NCI-H524 treated with DMSO at 0.1 percent for 48 hours (cell line): ENCODE measurements at regions not wholly inside any gene's neighbourhood (a gene's known extent, or its start where the extent isn't known, plus 50 kb on each side); places are given as distances from the start of the nearest gene placed in this dataset.

Experiments used
- DNase-seq: peaks from one replicate; lab custom pipeline; 2025; lab: John Stamatoyannopoulos, UW

DNA sequence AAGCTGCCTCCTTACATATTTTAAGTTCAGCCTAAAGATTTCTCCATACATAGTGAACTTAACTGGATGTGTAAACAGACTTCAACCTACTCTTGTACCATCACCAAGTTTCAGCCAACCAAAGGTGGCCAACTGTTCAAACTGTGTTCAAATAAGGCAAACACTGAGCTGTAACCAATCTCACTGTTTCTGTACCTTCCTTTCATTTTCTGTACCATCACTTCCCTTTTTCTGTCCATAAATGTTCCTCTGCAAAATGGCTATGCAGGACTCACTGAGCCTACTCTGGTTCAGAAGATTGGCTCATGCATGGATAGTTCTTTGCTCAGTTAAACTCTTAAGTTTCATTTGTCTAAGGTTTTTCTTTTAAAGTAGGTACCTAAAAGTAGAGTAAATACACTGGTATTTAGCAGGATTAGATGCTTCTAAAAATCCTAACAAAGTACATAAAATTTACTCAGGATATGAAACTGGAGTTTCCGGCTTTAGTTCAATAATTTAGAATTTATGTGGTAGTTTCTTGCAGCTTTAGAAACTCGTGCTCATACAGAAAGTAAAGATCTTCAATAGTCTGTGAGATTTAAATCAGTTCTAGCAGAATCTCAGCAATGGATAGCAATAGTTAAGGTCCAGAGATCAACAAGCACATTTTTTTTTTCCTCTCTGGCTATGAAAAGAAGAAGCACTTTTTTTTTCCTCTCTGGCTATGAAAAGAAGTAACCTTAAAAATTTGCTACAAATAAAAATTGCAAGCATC lies 282.0 kb upstream of the PPFIA2 start:
- DNase-seq, result no peak

- DNase-seq, result no peak
Observed at GRCh38 chr12:82034769-82035168, 275.6 kb upstream of the PPFIA2 start.

- no peak for DNase-seq
Observed at GRCh38 chr12:82029936-82030335, 270.8 kb upstream of the PPFIA2 start.

GRCh38 chr12:82028772-82029171 lies 269.6 kb upstream of the PPFIA2 start:
- no peak for DNase-seq

- DNase-seq, result no peak
Observed at GRCh38 chr12:82027612-82028011, 268.5 kb upstream of the PPFIA2 start.

DNA sequence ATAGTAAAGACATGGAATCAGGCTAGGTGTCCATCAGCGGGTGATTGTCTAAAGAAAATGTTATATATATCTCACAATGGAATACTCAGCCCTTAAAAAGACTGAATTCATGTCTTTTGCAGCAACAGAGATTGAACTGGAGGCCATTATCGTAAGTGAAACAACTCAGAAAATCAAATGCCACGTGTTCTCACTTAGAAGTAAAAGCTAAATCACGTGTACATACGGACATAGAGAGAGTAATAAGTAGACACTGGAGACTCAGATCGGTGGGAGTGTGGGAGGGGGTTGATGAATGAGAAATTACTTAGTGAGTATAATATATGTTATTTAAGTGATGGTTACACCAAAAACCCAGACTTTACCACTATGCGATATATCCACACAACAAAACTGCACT lies 266.3 kb upstream of the PPFIA2 start:
- DNase-seq, result no peak

DNA sequence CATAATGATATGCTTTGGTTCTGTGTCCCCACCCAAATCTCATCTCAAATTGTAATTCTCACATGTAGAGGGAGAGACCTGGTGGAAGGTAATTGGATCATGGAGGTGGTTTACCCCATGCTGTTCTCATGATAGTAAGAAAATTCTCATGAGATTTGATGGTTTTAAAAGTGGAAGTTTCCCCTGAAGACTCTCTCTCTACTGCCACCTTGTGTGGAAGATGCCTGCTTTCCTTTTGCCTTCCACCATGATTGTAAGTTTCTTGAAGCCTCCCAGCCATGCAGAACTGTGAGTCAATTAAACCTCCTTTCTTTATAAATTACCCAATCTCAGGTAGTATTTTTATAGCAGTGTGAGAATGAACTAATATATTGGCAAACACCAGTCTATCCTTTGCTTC lies 260.4 kb upstream of the PPFIA2 start:
- no peak for DNase-seq

GRCh38 chr12:82015623-82016347 lies 256.6 kb upstream of the PPFIA2 start:
- DNase-seq, result no peak

DNA sequence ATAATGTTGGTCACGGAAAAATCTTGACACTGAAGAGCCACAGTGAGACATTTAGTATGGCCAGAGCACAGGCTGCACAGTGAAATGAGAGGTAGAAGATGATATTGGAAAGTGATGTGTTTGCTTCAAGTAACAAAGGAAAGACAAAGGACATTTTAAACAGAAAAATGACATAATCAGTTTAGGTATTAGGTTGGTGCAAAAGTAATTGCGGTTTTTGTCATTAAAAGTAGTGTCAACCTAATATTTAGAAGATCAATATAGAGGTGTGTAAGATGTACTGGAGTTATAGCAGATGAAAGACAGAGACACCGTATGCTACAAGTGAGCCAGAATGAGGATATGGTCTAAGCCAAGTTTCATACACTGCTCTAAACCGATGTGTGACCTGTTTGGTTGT lies 253.0 kb upstream of the PPFIA2 start:
- DNase-seq, result no peak

DNA sequence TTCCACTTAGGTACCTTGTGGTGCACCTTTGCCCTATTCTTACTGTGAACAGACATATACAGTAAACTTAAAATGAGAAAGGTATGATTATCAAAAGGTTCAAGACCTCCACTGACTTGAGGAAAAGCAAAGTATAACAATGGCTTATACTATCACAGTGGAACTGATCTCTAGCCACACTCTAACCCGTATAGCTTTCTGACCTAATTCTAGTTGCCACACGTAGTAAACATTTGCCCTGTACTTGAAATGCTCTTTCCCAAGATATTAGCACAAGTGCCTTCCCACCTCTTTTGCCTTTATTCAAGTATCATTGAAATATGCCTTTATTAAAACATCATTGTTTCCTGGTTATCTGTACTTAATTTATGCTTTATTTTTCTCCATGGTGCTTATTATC lies 250.4 kb upstream of the PPFIA2 start:
- no peak for DNase-seq

DNA sequence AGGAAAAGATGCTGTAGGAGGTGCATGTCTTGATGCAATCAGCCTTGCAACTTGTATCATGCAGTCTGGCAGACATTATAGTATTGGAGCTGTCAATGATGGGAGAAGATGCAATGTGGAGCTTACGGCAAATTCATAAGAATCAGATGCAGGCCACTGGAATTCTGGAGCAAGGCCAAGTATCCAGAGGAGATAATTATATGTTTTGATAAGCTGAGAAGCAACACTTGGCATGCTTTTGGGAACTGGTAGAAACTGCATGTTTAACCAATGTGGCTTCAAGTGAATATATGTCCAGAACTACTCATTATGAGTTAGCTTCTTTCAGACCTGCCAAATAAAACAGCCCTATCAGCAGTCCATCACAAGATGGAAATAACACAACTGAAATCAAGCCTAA lies 249.1 kb upstream of the PPFIA2 start:
- no peak for DNase-seq

DNA sequence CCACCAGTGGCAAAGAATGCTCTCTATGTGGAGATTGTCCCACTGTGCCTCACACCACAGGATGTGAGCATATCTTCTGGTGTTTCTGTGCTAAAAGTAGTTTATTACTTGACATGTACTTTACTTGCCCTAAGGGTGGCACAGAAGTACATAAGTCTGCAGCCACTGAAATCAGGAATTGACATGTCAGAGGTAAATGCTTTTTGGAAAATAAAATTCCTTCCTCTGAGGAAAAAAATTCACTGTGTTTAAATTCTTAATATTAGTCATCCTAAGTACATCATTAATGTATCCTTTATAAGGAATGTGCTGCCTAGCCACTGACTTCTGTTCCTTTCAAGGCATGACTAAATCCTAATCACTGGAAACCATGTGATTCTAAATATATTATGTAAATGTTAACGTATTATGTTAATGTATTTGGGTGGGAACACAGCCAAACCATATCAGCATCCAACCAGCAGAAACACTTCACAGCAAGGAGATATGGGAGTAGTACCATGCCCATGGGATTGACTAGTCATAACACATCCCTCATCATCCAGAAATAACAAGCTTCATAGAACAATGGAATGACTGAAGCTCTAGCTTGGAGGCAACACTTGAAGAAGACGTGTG lies 239.7 kb upstream of the PPFIA2 start:
- DNase-seq, result no peak

- no peak for DNase-seq
Observed at GRCh38 chr12:81992461-81992860, 233.3 kb upstream of the PPFIA2 start.

- DNase-seq, result no peak
Observed at GRCh38 chr12:81991868-81992267, 232.7 kb upstream of the PPFIA2 start.

DNA sequence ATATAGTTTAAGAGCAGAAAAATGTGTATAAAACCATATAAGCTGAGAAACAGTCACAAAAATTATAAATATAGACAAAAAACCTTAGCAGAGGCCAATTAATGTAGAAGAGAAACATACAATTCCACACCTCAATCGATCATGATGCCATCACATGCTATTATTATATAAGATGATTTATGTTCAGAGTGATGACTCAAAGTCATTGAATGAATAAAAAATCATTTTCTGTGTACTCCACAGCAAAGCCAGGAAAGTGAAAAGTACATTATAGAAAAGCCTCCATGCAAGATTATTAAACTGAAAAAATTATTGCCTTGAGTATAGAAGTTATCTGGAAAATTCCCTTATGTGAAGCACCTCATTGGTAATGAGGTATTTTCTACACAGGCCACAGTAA lies 229.2 kb upstream of the PPFIA2 start:
- no peak for DNase-seq

GRCh38 chr12:81987371-81987770 lies 228.2 kb upstream of the PPFIA2 start:
- no peak for DNase-seq

DNA sequence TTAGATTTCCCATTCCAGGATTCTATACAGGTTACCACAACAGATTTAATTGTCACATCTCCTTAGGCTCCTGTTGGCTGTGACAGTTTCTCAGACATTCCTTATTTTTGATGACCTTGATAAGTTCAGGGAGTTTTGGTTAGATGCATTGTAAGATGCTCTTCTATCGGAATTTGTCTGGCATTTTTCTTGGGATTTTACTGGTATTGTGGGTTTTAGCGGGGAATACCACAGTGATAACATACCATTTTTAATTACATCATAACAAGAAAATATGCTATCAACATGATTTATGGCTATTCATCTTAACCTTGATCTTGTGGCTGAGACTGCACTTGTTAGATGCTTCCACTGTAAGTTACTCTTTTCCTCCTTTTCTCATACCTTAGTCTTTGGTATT lies 217.5 kb upstream of the PPFIA2 start:
- DNase-seq, result no peak

DNA sequence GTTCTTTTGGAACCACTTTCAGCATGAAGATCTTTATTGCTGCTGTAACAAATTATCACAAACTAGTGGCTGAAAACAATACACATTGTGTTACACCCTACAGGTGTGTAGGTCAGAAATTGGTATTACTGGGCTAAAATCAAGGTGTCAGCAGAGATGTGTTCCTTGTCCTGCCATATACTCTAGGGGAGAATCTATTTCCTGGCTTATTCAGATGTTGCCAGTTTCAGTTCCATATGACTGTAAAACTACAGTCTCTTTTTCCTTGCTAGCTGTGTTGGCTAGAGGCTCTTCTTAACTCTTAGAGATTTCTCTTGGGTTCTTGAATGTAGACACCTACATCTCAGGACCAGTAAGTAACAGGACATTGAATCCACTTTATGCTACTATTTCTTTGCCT lies 215.6 kb upstream of the PPFIA2 start:
- no peak for DNase-seq

- DNase-seq, result no peak
Observed at GRCh38 chr12:81968421-81968820, 209.3 kb upstream of the PPFIA2 start.

DNA sequence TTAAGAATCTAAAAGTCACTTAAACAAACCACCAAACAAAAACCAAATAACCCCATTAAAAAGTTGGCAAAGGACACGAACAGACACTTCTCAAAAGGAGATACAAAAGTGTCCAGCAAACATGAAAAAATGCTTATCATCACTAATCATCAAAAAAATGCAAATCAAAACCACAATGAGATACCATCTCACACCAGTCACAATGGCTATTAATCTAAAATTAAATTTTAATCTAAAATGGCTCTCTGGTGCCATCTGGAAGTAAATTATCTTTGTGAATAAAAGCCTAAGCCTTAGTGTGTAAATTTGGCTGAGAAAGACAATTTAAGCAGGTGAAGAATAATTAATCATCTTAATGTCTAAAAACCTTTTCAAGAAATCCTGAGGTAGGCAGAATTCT lies 204.5 kb upstream of the PPFIA2 start:
- DNase-seq, result no peak

- no peak for DNase-seq
Observed at GRCh38 chr12:81963026-81963425, 203.9 kb upstream of the PPFIA2 start.

- no peak for DNase-seq
Observed at GRCh38 chr12:81962126-81962856, 203.1 kb upstream of the PPFIA2 start.

GRCh38 chr12:81958406-81958805 lies 199.3 kb upstream of the PPFIA2 start:
- no peak for DNase-seq
